Neural cell (in vitro differentiated cells): ENCODE measurements at regions not wholly inside any gene's neighbourhood (a gene's known extent, or its start where the extent isn't known, plus 50 kb on each side); places are given as distances from the start of the nearest gene placed in this dataset.

Source experiments
- EP300 ChIP-seq: fragments of 450-650 bp; conservative IDR thresholded peaks from 2 replicates; pipeline ENCODE4 v1.6.1; 2014; ENCODE audit warnings: antibody characterized with exemption, mild to moderate bottlenecking, moderate library complexity; ENCODE audit not compliant: poor library complexity, severe bottlenecking
- EZH2 ChIP-seq: fragments of 200-600, 300-800 bp; shearing (Covaris generic), sonication (generic); IDR thresholded peaks from 2 replicates; pipeline ENCODE4 v1.6.1; 2014; ENCODE audit warnings: antibody characterized with exemption, low read length, borderline replicate concordance, mild to moderate bottlenecking; ENCODE audit not compliant: insufficient read depth, poor library complexity, severe bottlenecking
- MXI1 ChIP-seq: fragments of 450-650 bp; conservative IDR thresholded peaks from 2 replicates; pipeline ENCODE4 v1.6.1; 2014; ENCODE audit warnings: antibody characterized with exemption, mild to moderate bottlenecking; ENCODE audit not compliant: poor library complexity, severe bottlenecking
- POLR2AphosphoS5 ChIP-seq: IDR thresholded peaks from 2 replicates; pipeline ENCODE4 v1.6.1; 2012
- SMC3 ChIP-seq: fragments of 450-650 bp; conservative IDR thresholded peaks from 2 replicates; pipeline ENCODE4 v1.6.1; 2014; ENCODE audit warnings: antibody characterized with exemption, mild to moderate bottlenecking, moderate library complexity; ENCODE audit not compliant: poor library complexity
- TF ChIP-seq, protein P1 (sequence below): fragments of 450-650 bp; IDR thresholded peaks from 2 replicates; pipeline ENCODE4 v1.5.1; 2014; ENCODE audit warnings: antibody characterized with exemption, mild to moderate bottlenecking, moderate library complexity; ENCODE audit not compliant: poor library complexity, severe bottlenecking

DNA sequence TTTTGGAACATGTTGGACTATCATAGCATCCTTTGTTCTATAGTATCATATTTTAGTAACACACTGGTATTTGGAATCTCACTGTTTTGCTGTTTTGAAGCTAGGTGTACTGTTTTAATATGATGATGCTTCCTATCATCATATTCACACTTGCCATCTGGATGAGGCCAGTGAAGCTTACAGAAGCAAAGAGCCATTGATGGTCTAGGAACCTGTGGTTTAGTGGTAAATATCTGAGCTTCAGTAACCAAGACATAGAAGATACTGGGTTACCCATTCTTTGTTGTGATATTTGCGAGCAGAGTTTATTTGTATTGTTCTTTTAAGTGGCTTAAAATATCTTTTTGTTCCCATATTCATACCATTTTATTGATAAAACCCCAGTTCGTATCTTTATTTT lies 304.1 kb downstream of the SATB1 start:
- TF ChIP-seq, protein P1, sequence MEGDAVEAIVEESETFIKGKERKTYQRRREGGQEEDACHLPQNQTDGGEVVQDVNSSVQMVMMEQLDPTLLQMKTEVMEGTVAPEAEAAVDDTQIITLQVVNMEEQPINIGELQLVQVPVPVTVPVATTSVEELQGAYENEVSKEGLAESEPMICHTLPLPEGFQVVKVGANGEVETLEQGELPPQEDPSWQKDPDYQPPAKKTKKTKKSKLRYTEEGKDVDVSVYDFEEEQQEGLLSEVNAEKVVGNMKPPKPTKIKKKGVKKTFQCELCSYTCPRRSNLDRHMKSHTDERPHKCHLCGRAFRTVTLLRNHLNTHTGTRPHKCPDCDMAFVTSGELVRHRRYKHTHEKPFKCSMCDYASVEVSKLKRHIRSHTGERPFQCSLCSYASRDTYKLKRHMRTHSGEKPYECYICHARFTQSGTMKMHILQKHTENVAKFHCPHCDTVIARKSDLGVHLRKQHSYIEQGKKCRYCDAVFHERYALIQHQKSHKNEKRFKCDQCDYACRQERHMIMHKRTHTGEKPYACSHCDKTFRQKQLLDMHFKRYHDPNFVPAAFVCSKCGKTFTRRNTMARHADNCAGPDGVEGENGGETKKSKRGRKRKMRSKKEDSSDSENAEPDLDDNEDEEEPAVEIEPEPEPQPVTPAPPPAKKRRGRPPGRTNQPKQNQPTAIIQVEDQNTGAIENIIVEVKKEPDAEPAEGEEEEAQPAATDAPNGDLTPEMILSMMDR, result no peak
- TF ChIP-seq POLR2AphosphoS5, result no peak
- no peak for TF ChIP-seq EZH2
- no peak for TF ChIP-seq MXI1
- TF ChIP-seq SMC3, result no peak
- TF ChIP-seq EP300, result no peak
